GM18867 (cell line): ENCODE measurements at regions not wholly inside any gene's neighbourhood (a gene's known extent, or its start where the extent isn't known, plus 50 kb on each side); places are given as distances from the start of the nearest gene placed in this dataset.
"Not testable (repeated sequence)": the region's sequence is repeated elsewhere in the genome, so short reads cannot be mapped to it uniquely, and the experiment has no call there.

Experiments used
- ATAC-seq: cut with Tn5 transposase; IDR thresholded peaks from one replicate; pipeline ENCODE4 v1.9.1; 2021; ENCODE audit warnings: mild to moderate bottlenecking, moderate library complexity; ENCODE audit not compliant: unreplicated experiment

- no peak for ATAC-seq
These were observed 151.0 kb downstream of the NUF2 start for GRCh38 chr1:163472651-163473248.

- ATAC-seq: no peak
These were observed 155.6 kb downstream of the NUF2 start for GRCh38 chr1:163477276-163477830.

- not testable (repeated sequence) for ATAC-seq
These were observed 176.9 kb downstream of the NUF2 start for GRCh38 chr1:163498391-163499330.

- ATAC-seq: no peak
These were observed 182.7 kb downstream of the NUF2 start for GRCh38 chr1:163504331-163504978.

- ATAC-seq: no peak
These were observed 187.4 kb downstream of the NUF2 start for GRCh38 chr1:163509114-163509513.

GRCh38 chr1:163512349-163512989, 190.7 kb downstream of the NUF2 start:
- no peak for ATAC-seq

GRCh38 chr1:163523375-163524029, 201.7 kb downstream of the NUF2 start:
- no peak for ATAC-seq

GRCh38 chr1:163528710-163529348, 207.1 kb downstream of the NUF2 start:
- ATAC-seq: peak; percentile 93

- no peak for ATAC-seq
These were observed 209.6 kb downstream of the NUF2 start for GRCh38 chr1:163531345-163531744.

GRCh38 chr1:163535401-163535800, 213.6 kb downstream of the NUF2 start:
- ATAC-seq: no peak

GRCh38 chr1:163535807-163536206, 214.1 kb downstream of the NUF2 start:
- no peak for ATAC-seq

- no peak for ATAC-seq
These were observed 216.1 kb downstream of the NUF2 start for GRCh38 chr1:163537809-163538208.

- no peak for ATAC-seq
These were observed 216.9 kb downstream of the NUF2 start for GRCh38 chr1:163538667-163539066.

- no peak for ATAC-seq
These were observed 219.0 kb downstream of the NUF2 start for GRCh38 chr1:163540727-163541126.

GRCh38 chr1:163544441-163544840, 222.7 kb downstream of the NUF2 start:
- ATAC-seq: no peak

GRCh38 chr1:163558162-163558561, 236.4 kb downstream of the NUF2 start:
- ATAC-seq: no peak

- ATAC-seq: no peak
These were observed 240.0 kb downstream of the NUF2 start for GRCh38 chr1:163561580-163562295.

- ATAC-seq: no peak
These were observed 240.6 kb downstream of the NUF2 start for GRCh38 chr1:163562355-163562754.

- no peak for ATAC-seq
These were observed 243.4 kb downstream of the NUF2 start for GRCh38 chr1:163565166-163565565.
